ENCODE measurements at regions not wholly inside any gene's neighbourhood (a gene's known extent, or its start where the extent isn't known, plus 50 kb on each side); places are given as distances from the start of the nearest gene placed in this dataset.

DNA sequence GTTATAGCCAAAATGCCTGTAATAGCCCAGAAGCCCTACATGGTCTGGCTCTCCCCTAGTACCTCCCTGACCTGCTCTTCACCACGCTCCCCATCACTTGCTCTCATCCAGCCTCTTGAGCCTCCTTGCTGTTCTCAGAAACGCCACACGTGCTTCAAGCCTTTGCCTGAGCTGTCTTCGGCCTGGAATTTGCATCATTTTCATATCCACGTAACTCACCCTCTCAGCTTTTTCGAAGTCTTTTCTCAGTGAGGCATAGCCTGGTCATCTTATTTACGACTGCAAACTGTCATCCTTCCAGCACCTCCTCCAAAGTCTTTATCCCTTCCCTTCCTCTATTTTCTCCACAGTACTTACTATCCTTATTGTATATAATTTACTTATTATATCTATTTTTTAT is 151.0 kb upstream of the AHR start:
- Mint-ChIP-seq H3K9me3 (ENCODE audit: low read depth) (no peaks in the 10 kb centered on the region), H3K27ac (no peak overlapping the region), H3K4me1 (ENCODE audit: low read depth) (no peaks in the 10 kb centered on the region), H3K4me3 (ENCODE audit: low read depth) (no peak overlapping the region), H3K36me3 (ENCODE audit: insufficient read depth) (no peaks in the 10 kb centered on the region), H3K27me3 (no peaks in the 10 kb centered on the region)
- no peak for DNase-seq (ENCODE audit: low spot score, unreplicated experiment)
- TF ChIP-seq, protein P1, sequence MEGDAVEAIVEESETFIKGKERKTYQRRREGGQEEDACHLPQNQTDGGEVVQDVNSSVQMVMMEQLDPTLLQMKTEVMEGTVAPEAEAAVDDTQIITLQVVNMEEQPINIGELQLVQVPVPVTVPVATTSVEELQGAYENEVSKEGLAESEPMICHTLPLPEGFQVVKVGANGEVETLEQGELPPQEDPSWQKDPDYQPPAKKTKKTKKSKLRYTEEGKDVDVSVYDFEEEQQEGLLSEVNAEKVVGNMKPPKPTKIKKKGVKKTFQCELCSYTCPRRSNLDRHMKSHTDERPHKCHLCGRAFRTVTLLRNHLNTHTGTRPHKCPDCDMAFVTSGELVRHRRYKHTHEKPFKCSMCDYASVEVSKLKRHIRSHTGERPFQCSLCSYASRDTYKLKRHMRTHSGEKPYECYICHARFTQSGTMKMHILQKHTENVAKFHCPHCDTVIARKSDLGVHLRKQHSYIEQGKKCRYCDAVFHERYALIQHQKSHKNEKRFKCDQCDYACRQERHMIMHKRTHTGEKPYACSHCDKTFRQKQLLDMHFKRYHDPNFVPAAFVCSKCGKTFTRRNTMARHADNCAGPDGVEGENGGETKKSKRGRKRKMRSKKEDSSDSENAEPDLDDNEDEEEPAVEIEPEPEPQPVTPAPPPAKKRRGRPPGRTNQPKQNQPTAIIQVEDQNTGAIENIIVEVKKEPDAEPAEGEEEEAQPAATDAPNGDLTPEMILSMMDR (IDR thresholded peaks at IDR 0.05; ENCODE audit: unreplicated experiment) = no peak

DNA sequence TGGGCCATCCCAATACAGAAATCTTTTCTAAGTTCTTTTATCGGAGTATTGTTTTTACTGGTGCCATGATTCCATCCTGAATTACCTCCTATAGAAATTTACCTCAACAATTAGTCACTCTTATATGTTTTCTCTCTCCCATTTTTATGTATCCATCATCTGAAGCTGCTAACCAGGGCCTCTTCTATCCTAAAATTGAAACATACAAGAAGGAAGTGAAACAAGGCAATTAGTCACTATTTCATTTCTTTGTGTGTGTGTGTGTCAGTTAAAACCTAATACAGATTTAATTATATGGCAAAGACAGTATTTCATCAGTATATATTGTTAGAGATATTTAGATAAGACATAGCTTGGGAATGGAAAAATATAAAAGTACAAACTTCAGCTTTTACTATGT is 148.4 kb upstream of the AHR start:
- no peak overlapping the region for H3K27ac Mint-ChIP-seq
- no peaks in the 10 kb centered on the region for H3K36me3 Mint-ChIP-seq (ENCODE audit: insufficient read depth)
- TF ChIP-seq, protein P1 (IDR thresholded peaks at IDR 0.05; ENCODE audit: unreplicated experiment) = no peak
- no peaks in the 10 kb centered on the region for H3K4me1 Mint-ChIP-seq (ENCODE audit: low read depth)
- H3K27me3 Mint-ChIP-seq = no peaks in the 10 kb centered on the region
- DNase-seq (ENCODE audit: low spot score, unreplicated experiment) = no peak
- H3K9me3 Mint-ChIP-seq (ENCODE audit: low read depth) = no peaks in the 10 kb centered on the region
- no peak overlapping the region for H3K4me3 Mint-ChIP-seq (ENCODE audit: low read depth)

DNA sequence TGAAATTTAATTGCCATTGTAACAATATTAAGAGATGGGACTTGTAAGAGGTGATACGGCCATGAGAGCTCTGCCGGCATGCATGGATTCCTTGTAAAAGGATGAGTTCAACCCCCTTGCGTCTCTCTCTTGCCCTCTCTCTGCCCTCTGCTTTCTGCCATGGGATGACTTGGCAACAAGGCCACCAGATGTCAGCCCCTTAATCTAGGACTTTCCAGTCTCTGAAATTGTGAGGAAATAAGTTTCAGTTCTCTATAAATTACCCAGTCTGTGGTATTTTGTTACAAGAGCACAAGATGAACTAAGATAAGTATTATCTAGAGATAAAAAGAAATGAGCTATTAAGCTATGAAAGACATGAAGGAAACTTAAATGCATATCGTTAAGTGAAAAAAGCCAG is 145.7 kb upstream of the AHR start:
- Mint-ChIP-seq H3K27ac (no peak overlapping the region), H3K27me3 (no peaks in the 10 kb centered on the region), H3K9me3 (ENCODE audit: low read depth) (no peaks in the 10 kb centered on the region), H3K4me1 (ENCODE audit: low read depth) (peaks cover 2% of the 10 kb centered on the region), H3K4me3 (ENCODE audit: low read depth) (no peak overlapping the region), H3K36me3 (ENCODE audit: insufficient read depth) (no peaks in the 10 kb centered on the region)
- DNase-seq (ENCODE audit: low spot score, unreplicated experiment) = no peak
- TF ChIP-seq, protein P1 (IDR thresholded peaks at IDR 0.05; ENCODE audit: unreplicated experiment) = no peak

DNA sequence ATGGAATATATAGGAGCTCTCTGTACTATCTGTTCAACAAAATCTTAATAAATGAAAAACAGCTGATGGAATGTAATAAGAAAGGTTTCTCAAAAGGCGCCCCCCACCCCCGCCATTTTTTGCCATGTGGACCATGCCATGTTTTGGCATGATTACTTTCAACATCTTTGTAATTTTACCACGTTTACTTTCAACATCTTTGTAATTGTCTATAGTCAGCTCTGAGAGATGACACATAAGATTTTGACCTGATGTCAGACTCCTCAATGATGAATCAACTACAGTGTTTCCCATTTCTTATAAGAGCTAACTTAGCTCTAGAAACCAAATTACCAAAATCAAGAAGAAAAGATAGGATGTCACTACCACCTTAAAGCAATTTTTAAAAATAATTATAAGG is 144.9 kb upstream of the AHR start:
- peaks cover 3% of the 10 kb centered on the region for H3K9me3 Mint-ChIP-seq (ENCODE audit: low read depth)
- no peaks in the 10 kb centered on the region for H3K36me3 Mint-ChIP-seq (ENCODE audit: insufficient read depth)
- no peaks in the 10 kb centered on the region for H3K27me3 Mint-ChIP-seq
- DNase-seq (ENCODE audit: low spot score, unreplicated experiment) = no peak
- H3K4me3 Mint-ChIP-seq (ENCODE audit: low read depth) = no peak overlapping the region
- peaks cover 2% of the 10 kb centered on the region for H3K4me1 Mint-ChIP-seq (ENCODE audit: low read depth)
- TF ChIP-seq, protein P1 (IDR thresholded peaks at IDR 0.05; ENCODE audit: unreplicated experiment) = no peak
- H3K27ac Mint-ChIP-seq = no peak overlapping the region

DNA sequence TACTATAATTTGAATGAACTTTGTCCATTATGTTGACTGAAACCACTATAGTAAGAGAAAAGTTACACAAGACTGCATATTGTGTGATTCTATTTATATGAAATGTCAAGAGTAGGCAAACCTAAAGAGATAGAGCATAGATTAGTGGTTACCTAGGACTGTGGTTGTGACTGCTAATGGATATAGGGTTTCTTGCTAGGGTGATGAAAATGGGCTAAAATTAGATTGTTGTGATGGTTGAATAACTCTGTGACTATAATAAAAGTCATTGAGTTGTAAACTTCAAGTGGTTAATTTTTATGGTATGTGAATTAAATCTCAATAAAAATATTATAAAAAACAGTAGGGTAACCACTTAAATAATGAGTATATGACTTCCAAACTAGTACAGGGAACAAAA is 142.9 kb upstream of the AHR start:
- TF ChIP-seq, protein P1 (IDR thresholded peaks at IDR 0.05; ENCODE audit: unreplicated experiment) = no peak
- Mint-ChIP-seq H3K4me3 (ENCODE audit: low read depth) (no peak overlapping the region), H3K27ac (no peak overlapping the region), H3K27me3 (no peaks in the 10 kb centered on the region), H3K9me3 (ENCODE audit: low read depth) (peaks cover 3% of the 10 kb centered on the region), H3K4me1 (ENCODE audit: low read depth) (peaks cover 6% of the 10 kb centered on the region), H3K36me3 (ENCODE audit: insufficient read depth) (no peaks in the 10 kb centered on the region)
- no peak for DNase-seq (ENCODE audit: low spot score, unreplicated experiment)
